ENCODE measurements at regions not wholly inside any gene's neighbourhood (a gene's known extent, or its start where the extent isn't known, plus 50 kb on each side); places are given as distances from the start of the nearest gene placed in this dataset.

DNA sequence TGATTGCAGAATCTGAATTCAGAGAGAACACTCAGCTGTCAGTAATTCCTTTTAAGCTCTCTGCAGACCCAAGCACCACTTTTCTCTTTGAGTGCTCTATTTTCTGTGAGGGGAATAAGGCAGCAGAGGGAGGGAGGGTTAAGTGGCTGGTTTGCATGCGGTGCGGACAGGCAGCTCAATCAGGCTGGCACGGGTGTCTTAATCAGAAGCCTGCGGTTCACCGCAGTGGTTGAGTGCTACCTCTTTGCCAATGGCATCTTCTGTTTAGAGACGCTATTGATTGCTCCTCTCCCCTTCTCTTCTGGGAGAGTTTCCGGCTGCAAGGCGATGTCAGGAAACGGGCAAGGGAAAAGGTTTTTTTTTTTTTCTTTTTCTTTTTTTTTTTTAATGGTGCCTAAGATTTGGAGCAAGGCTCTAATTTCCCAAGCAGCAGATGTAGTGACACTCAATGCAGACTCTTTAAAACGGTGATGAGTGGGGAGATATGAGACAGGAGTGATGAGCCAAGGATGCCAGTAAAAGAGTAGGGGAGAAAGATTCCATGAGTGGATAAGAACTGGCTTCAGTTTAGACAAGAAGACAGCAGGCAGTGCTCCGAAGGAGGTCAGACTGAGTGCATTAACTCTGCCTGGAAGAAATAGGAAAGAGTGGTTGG, 533.7 kb upstream of the SEL1L start:
- DNase-seq = no peak

DNA sequence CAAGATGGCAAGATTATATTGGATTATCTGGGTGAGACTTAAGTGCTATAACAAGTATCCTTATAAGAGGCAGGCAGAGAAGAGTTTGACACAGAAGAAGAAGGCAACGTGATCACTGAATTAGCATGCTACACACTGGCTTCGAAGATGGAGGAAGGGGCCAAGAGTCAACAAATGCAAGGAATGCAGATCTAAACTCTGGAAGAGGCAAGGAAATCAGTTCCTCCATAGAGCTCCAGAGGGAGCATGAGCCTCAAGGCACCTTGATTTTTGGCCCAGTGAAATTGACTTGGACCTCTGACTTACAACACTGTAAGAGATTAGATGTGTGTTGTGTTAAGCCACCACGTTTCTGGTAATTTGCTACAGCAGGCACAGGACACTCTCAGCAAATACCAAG, 536.4 kb upstream of the SEL1L start:
- no peak for DNase-seq

- no peak for DNase-seq
Measured at GRCh38 chr14:82070753-82071152, 537.1 kb upstream of the SEL1L start.

GRCh38 chr14:82073547-82073946, 539.9 kb upstream of the SEL1L start:
- DNase-seq = no peak

GRCh38 chr14:82075566-82075965, 541.9 kb upstream of the SEL1L start:
- no peak for DNase-seq

DNA sequence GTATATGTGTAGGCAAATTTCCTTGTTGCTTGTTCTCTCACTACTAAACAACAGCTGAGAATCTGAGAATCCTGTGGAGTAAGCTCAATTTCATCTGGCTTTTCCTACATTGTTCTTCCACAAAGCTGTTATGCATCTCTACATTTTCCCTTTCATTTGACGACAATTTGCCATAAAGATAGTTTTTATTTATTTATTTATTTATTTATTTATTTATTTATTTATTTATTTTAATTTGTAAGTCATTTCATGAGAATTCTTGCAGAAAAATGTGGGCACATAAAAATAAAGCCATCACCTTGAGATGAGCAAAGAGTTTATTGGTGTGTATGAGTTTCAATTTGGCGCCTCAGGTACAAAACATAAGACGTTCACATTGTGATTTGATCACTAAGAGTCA, 545.9 kb upstream of the SEL1L start:
- no peak for DNase-seq

- no peak for DNase-seq
Measured at GRCh38 chr14:82080370-82080769, 546.7 kb upstream of the SEL1L start.

DNA sequence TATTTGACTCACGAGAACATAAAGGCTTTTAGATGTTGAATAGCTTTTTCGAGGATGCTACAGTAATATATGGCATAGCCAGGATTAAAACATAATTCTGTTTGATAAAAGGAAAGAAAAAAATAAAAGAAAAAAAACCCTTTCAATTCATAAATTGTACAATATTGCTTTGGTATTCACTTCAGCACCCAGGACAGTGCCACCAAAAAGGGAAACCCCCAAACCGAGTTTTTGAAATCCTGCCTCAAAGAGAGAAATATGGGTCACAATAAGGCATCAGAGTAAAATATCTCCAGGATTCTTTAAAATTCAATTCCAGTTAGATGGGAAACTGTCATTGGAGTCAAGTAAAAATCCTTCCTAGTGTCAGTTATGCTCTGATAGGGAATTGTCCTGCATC, 551.2 kb upstream of the SEL1L start:
- no peak for DNase-seq

DNA sequence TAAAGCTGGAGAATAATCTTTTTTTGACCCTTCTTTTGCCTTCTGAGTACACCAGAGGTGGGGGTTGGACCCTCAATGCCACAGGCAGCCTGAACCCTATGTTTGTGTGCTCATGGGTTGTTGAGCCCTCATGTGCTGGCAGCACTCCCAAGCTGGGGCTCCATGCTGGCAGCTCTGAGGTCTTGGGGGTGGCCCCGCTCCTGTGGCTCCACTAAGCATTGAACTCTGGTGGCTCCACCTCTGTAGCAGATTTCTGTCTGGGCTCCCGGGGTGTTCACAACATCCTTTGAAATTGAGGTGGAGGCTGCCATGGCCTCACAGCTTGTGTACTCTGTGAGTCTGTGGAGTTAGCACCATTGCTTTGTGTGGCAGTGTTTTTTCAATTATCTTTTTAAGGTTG, 557.4 kb upstream of the SEL1L start:
- no peak for DNase-seq

- no peak for DNase-seq
Measured at GRCh38 chr14:82094829-82095345, 561.2 kb upstream of the SEL1L start.

DNA sequence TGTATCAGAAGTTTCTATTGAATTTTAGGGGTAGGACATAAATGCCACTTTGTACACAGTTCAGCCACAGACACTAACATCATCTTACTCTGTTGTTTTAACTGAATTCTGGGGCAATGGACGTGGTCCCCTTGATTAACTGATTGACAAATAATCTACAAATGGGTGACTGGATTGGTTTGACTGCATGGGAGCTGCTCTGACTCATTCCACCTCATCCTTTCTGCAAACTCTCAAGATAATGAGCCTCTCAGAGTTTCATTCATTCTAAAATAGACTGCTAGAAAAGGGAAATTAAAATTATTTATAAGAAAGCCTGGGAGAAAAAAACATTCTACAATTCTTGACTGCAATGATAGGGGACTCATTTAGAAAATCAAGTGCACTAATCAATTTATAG, 570.4 kb upstream of the SEL1L start:
- DNase-seq = no peak

DNA sequence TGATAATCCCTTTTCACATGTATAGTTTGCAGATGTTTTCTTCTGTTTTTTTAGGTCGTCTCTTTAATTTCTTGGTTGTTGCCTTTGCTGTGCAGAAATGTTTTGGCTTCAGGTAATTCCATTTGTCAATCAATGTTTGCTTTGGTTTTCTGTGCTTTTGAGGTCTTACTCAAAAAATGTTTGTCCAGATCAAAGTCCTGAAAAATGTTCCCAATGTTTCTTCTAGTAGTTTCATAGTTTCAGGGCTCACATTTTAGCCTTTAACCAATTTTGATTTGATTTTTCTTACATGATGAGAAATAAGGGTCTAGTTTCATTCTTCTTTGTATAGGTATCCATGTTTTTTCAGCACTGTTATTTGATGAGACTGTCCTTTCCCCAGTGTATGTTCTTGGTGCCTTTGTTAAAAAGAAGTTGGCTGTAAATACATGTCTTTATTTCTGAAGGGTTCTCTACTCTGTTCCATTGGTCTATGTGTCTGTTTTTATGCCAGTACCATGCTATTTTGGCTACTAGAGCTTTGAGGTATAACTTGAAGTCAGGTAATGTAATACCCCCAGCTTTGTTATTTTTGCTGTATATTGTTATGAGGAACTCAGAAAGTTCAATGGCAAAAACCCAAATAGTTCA, 578.7 kb upstream of the SEL1L start:
- DNase-seq = no peak

DNA sequence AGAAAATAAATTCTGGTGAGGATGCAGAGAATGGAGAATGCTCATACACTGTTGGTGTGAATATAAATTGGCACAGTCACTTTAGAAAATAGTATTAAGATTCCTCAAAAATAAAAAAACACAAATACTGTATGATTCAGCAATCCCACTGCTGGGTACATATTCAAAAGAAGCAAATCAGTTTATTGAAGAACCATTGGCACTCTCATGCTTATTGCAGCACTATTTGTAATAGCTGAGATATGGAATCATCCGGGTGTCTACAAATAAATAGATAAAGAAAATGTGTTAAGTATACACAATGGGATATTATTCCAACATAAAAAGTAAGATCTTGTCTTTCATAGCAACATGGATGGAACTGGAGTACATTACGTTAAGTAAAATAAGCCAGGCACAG, 579.4 kb upstream of the SEL1L start:
- DNase-seq = no peak

- no peak for DNase-seq
Measured at GRCh38 chr14:82113710-82114109, 580.1 kb upstream of the SEL1L start.

GRCh38 chr14:82116721-82117120, 583.1 kb upstream of the SEL1L start:
- DNase-seq = no peak

GRCh38 chr14:82122655-82123054, 589.0 kb upstream of the SEL1L start:
- DNase-seq = no peak

DNA sequence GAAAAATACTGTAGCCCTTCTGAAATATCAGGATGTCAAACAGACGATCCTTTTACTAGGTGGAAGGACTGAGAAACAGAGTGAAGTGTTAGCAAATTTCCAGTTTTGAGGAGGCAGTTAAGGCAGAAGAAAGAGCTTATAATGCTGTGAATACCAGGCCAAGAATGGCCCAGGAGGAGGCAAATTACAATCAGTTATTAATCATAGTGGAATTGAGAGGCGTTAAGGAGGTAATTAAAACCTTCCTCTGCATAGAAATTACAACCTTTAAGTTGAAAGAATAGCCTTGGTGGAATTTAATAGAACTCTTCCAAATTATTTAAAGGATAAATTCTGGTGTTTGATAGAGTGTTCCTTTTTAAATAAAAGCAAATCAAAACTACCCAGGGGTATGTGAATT, 590.9 kb upstream of the SEL1L start:
- no peak for DNase-seq

DNA sequence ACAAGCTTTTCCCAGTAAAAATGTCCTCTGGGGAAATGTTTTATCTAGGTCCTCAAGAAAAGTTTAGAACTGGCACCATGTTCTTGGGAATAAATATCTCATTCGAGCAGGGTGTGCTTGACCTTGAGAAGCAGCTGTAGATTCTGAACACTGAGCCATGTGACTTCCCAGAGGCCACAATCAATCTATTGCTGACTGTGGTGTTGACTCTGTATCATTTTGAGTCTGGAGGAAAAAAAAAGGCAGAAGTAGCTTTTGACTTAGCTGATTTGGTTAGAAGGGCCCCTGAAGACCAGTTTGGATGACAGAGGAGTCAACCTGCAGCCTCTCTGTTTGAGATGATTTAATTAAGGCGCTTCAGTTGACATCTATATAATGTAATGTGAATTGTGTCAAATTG, 592.4 kb upstream of the SEL1L start:
- no peak for DNase-seq

DNA sequence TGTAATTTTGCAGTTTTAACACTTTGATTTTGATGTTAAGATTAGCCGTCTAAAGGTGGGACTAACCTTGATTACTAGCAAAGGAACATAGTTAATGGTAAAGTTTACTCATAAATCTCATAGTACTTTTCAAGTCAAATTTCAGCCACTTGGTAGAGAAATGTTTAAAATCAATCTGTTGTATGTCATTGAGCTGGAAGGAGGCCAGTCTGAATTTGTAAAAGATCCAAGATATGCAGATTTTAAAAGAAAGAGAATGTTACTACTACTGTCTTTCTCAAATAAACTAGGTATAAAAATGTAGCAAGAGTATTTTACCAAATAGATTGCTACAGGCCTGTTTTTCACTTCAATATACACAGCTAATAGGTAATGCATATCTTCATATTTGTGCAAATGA, 600.8 kb upstream of the SEL1L start:
- DNase-seq = no peak

GRCh38 chr14:82138431-82138830, 604.8 kb upstream of the SEL1L start:
- DNase-seq = no peak

DNA sequence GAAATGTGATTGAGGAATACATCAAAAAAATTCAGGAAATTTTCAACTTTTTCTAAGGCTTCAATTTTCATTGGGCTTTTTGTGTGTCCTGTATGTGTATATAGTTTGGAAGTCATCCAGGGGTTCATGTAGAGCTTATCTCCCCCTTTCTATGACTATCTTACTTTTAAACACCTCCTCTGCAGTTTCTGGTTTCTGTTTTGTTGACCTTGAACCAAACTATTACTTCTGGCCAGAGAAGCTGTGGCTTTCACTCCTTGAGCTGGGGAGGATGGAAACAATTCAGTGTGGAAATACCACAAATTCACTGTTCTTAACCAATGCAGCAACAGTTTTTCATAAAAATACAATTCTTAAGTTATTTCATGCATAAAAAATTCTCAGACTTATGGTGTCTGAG, 613.2 kb upstream of the SEL1L start:
- no peak for DNase-seq

DNA sequence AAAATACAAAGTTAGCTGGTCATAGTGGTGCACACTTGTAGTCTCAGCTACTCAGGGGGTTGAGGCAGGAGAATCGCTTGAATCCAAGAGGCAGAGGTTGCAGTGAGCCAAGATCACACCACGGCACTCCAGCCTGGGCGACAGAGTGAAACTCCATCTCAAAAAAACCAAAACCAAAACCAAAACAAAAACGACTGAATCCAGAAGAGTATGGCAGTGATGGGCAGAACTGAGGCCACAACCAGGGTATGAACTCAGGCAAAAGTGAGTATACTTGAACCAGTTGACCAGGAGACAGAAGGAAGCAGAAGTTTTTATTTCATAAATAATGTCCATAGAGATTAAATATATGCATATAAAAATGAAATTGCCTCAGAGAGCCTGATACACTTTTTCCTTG, 620.0 kb upstream of the SEL1L start:
- DNase-seq = no peak

DNA sequence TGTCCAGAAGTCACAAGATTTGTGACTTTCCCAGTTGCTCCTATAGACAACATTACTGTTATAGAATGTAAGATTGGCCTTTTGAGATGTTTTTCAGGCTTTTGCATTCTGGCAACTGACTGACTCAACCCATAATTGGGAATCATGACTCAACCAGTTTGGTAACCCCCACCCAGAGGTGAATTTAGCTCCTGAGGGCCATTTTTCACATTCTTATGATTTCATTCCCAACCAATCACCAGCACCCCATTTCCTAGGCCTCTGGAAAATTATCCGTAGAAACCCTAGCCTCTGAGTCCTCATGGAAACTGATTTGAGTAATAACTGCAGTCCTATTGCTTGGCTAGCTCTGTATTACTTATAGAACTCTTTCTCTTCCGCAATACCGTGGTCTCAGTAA, 626.0 kb upstream of the SEL1L start:
- DNase-seq = peak; percentile 17

DNA sequence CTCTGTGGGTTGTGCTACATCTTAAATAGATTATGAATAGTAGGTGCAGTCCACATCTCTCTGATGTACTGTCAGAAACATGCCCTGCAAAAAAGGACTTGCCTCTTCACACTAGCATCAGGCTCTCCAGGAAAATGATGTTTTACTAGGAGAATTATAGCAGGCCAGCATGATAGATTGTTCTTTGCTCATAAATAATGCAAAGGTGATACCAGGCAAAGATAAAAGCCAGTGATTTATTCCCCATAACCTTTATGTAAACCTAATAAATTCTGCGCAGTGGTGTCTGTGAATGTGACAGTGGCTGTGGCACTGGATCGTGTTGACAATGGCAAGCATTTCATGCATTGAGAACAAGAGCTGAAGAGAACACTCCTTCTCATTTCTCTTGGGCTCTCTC, 646.5 kb upstream of the SEL1L start:
- DNase-seq = no peak

GRCh38 chr14:82182646-82183045, 649.0 kb upstream of the SEL1L start:
- no peak for DNase-seq
